HG02642 (cell line): ENCODE measurements at regions not wholly inside any gene's neighbourhood (a gene's known extent, or its start where the extent isn't known, plus 50 kb on each side); places are given as distances from the start of the nearest gene placed in this dataset.

Source experiments
- ATAC-seq: cut with Tn5 transposase; IDR thresholded peaks from one replicate; pipeline ENCODE4 v1.9.1; 2021; ENCODE audit warnings: mild to moderate bottlenecking; ENCODE audit not compliant: unreplicated experiment, poor library complexity

DNA sequence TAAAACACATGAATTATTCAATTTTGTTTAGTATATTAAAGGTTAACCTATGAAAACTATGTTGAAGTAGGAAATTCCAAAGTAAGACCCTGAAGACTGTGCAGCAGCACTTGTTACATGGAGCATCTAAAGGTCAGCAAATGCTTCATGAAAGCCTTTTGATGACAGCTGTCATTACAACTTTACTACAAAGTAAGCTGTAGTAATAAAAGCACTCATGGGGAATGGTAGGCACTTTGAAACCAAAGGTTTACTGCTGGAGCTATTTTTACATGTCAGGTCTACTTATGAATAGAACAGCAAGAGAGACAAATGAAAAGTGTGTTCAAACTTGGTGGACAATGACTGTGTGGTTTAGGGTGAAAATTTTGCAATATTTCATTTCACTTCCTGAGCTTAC lies 672.5 kb upstream of the PCDH20 start:
- no peak for ATAC-seq

DNA sequence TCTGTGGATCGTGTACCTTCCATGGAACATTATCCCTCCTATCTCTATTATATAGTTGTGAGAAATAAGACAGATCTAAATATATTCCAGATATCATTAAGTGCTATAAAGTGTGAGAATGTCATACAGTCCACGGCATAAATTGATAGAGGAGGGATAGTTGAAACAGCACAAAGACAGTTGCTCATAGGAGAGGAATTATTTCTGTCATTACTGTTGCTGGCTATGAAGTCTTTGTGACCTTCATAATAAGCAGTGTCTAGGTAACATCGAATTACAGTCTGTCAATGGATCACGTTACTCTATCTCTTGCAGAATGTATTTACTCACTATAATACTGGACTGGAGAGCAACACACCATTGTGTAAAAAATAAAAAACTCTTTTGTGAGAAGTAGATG lies 671.5 kb upstream of the PCDH20 start:
- no peak for ATAC-seq

DNA sequence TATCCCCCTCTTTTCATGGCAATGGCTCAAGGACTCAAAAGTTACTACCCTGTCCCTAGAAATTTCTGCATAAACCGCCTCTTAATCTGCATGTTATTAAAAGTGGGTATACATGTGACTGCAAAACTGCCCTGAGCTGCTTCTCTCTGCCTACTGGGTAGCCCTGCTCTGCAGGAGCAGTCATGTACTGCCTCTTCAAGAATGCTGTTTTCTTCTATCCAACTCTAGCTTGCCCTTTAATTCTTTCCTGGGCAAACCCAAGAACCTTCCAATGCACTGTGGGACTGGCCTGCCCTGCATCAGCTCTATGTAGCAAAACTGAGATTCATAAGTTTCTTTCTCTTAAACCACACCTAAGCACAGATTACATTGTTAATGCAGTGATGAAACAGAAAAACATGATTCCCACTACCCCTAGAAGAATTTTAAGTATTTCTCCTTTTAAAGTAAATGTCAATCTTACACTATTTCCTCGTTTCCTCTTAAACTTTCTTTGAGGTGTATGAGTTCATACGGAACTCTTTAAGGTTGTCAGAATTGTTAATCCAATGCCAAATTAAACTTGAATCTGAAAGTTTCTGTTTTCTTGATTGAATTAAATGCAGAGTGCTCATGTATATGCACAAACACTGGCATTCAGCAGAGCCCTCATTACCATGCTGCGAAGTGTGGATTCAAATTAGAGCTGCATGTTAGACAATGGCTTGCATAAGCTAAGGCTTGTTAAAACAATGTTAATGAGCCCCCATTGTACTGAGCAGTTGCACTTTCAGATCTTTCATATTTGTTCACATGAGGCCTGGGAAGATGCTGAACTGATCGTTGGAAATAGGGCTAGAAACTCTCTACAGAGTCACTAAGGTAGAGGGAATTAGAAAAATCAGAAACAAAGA lies 669.9 kb upstream of the PCDH20 start:
- ATAC-seq = no peak

DNA sequence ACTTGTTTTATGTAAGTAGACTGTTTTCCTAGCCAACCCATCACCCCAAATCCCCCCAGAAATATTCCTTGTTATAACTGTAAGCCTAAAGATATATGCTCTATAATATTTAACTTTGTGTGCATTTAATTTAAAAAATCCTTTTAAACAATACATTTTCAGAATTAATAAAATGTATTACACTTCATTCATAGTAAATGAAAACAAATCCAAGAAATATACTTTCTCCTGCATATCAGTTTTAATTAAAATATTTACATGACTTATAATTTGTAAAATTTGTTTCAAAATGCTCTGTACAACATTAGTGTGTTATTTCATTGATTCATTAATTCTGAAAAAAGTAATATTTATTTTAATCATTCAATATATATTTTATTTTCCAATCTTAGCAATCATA lies 669.1 kb upstream of the PCDH20 start:
- ATAC-seq = no peak

DNA sequence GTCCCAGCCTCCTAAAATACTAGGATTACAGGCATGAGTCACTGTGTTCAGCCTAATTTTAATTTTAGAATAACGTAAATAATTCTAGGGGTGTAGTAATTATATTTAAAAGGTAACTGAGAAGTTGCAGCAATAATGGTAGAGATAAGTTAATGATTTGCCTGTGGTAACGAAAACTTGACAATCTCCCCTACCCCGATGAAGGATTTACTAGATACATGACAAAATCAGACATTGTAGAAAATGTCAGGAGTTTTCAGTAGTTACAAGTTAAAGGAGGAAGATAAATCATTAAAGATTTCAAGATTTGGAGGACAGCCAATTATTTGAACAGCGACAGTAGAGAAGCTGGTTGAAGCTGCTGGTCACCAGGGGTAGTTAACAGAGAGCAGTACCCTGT lies 652.2 kb upstream of the PCDH20 start:
- no peak for ATAC-seq

DNA sequence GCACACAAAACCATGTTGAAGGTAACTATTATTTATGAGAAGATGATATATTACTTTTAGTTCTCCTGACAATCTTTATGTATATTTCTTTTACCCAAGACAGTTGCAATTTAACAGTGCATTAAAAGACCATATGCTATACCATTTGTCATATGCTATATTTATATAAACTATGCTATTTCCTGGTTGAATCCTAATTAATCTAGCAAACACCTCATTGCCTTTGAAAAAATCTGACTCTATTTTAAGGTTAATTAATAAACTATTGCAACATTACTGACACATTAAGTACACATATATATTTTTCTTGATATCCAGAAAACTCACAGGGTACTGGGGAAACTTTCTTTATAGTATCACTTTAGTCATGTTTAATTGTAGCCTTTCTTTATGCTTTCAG lies 649.4 kb upstream of the PCDH20 start:
- no peak for ATAC-seq

DNA sequence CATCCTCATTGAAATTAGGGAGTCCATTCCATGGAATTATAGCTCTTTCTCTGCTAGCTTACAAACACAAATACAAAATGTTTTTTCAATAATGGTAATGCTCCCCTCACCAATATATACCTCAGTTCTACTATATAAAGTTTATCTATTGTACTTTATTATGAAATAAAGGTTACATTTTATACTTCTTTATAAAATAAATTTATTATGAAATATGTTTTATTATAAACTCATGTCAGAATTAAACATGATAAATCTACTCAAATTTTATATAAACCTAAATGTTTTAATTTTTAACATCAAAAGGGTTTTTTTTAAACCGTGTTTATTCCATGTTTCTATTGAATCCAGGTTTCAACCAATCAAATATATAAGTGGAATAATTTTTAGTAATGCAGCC lies 646.1 kb upstream of the PCDH20 start:
- ATAC-seq = no peak

DNA sequence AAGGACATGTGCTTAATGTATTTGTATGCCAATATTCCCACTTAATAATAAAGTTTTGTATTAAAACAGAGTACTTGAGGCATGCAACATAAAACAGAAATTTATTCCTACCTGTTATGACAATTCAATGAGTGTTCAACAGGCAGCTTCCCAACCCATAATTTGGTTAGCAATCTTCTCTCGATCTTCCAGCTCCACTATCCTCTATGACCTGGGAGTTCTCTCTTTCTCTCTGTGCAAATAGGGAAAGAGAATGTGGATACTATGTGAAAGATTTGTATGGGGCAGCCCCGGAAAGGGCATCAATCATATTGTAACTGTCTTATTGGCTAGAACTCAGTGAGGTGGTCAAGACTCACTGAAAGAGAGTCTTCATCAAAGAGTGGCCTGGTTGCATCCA lies 644.9 kb upstream of the PCDH20 start:
- ATAC-seq = no peak

DNA sequence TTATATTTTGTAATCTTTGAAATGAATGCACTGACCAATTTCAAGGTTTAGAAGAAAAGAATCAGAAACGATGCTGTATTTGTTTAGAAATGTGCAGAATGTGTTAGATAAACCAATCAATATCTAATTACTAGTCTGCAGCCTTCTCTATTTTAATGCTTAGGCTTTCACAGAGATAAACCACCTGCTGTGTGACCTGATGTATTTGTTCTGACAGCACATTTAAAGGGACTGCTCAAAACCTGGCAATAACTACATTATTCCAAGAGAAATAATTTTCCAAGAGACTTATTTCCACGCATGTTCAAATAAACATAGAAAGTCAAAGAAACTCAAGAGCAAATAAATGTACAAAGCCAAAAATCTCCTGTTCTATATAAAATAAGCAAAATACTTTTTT lies 641.6 kb upstream of the PCDH20 start:
- no peak for ATAC-seq

DNA sequence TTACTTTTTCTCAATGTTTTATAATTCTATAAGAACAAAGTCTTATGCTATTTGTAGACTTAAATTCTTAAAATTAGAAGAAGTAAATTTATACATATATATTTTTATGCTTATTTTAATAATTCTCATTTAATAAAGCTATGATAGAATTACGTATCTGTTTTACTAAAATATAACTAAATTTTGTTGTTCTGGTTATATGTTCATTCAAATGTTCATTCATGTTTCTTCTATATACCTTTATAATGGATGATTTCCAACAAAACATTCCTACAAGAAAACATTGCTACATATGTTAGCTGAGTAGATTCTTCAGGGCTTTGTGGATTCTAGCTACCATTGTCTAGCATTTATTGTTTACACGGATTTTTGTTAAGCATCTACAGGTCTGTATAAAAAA lies 634.3 kb upstream of the PCDH20 start:
- ATAC-seq = no peak

DNA sequence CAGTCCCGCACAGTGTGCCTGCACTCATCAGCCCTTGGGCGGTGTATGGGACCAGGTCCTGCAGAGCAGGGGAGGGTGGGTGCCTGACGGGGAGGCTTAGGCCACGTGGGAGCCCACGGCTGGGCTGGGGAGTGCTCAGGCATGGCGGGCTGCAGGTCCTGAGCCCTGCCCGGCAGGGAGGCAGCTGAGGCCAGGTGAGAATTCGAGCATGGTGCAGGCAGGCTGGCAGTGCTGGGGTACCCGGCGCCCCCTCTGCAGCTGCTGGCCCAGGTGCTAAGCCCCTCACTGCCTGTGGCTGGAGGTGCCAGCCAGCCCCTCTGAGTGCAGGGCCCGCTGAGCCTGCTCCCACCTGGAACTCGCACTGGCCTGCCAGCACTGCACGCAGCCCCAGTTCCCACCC lies 630.9 kb upstream of the PCDH20 start:
- ATAC-seq = no peak

DNA sequence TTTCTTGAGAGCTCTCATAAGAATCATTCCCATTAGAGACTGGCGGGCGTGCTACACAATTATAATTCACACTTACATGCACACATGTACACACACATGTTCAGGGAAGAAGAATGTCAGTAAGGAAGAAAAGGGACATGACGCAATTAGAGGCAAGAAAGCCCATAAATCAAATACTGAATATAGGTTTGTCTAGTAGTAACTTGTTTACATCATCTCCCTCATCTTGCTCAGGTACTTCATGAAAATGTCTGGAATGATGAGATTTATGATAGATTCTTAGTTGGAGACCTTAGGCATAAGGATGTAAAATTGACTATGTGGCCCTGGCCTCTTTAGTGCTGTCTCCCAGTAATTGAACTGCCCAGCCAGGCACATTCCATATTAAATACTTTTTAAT lies 628.0 kb upstream of the PCDH20 start:
- ATAC-seq = no peak

DNA sequence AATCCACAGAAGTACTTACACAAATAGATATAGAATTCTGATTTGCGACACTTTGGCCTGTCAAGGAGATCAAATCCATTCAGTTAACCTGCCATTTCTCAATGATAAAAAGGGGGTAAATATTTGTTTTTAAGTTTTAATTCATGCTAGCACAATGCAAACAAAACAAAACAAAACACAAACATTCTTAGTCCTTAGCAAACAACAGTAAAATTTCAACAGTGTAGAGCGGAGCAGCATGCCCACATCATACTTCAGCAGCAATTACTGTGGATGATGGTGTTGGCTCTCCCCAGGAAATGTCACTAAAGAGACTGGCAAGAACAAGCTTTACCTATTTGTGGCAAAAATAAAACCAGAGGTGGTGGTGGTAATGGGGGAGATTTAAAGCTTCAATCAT lies 625.2 kb upstream of the PCDH20 start:
- no peak for ATAC-seq

DNA sequence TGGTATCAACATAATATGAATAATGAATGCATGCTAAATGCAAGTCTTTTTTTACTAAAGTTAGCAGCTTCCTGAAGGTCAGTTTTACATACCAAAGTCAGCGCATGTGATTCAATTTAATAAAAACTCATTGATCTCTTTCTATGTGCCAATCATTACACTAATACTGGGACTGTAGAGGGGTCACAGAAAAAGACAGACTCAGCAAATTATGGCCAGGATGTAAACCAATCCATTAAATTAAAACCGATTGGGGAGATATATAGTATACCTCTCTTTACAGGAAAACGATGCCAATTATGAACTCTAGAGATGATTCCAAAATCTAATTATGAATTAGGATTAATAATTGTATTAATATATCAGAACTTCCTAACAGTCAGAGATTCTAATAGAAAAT lies 624.4 kb upstream of the PCDH20 start:
- no peak for ATAC-seq

DNA sequence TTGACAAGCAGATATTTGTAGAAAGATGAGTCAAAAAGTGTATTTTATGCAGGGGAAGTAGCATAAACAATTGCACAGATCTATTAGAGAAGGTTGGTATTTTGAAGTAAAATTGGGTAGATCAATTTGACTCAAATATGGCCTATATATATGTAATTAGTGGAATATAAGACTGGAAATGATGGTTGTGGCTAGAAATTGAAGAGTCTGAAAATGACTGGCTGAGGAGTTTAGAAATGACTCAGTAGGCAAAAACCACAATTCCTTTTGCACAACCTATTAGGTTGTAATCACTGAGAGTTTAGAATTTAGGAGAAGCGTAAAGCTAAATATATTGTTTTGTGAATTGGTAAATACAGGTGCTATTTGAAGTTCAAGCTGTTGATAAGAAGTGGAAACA lies 622.6 kb upstream of the PCDH20 start:
- ATAC-seq = peak; percentile 65

DNA sequence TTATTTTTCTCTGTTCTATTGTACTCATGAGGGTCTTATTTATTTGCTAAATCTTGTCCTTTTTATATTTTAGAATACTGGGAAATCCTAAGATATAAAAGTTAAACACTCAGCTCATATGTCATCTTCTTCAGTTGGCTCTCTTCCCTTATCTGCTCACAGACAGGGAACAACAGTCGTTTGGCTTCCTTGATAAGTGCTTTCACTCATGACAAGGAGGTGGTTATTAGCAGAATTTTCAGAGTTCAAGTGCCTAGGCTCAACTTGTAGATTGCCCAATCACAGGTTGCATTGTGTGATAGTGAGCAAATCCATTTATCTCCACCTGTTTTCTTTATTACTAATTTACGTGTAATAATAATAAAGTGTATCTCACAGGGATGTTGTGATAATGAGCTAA lies 620.3 kb upstream of the PCDH20 start:
- no peak for ATAC-seq

DNA sequence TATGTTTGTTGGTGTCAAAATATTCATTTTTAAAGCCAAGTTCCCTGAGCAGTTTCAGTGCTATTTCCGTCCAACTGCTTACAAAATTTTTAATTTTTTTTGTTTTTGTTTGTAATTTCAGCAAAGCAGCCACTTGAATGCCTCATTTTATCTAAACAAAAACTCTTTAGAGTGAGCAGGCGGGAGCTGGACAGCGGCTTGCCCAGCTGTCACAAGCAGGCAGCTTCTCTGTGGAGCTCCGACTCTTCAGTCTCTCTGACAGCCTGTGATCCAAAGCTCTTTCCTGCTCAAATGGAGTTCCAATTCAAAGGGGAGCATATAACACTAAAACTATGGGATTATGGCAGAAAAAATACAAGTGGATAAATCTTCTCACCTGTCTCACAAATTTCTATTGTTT lies 618.3 kb upstream of the PCDH20 start:
- no peak for ATAC-seq

DNA sequence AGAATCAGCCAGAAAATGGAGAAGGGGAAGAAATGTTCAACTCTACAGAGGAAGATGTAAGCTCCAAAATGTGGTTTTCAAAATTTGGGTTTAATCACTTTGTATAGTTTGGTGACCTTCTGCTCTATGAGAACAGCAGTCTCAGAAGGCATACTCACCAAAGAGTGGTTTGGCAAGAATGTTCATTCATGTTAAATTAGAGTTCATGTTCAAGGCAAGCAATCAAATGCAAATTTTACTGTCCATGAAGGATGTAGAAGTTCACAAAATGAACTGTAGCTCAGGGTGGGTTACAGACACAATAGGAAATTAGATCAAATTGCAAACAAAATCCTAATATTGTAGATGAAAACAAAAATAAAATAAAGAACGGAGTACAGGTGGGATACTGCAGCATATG lies 606.7 kb upstream of the PCDH20 start:
- ATAC-seq = no peak

DNA sequence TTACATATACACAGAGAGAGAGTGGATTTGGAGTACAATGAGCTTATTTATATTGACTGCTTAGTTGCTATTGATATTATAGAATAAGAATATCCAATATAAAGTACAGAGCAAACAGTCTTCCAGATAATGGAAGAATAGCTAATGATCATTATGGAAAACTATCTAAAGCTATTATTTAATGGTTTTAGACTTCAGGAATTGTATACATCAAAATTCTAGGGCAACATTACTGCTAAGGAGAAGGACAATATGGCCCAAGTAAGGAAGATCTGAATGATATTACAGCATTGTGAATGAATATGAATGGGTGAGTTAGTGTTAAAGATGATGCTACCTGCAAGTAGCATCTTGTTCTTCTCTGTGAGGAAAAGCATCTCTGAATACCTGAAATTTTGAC lies 604.2 kb upstream of the PCDH20 start:
- no peak for ATAC-seq

DNA sequence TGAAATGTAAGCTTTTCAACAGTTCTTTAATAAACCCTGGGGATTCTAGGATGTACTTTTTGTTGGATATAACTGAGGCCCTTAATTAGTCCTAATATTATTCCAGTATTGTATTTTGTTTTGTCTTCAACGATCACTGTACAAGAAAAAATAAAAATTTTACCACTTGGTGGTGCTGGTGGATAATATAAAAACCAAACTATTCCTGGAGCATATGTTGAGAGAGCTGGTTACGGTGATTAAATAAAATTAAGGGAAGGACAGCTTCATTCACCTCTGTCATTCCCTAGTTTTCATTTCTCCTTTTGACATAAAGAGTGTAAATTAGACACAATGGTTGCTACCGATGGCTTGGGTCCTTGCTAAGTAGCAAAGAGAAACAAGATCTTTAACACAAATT lies 598.6 kb upstream of the PCDH20 start:
- ATAC-seq = no peak

DNA sequence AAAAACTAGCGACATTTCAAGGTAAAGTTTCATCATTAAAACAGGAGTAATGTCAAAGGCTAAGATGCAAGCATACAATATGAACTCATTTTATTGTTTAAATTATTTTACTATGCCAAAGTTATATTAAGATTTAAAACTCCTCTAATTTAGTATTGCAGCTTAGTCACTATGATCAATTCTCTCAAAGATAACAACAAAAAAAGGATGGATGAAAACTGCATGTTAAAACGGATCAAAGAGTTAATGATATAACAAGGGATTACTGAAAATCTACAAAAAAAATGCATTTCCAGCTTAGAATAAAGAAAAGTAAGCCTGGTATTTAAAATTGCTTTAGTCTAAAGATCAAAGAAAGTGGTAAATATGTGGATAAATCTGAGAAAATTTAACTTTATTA lies 587.8 kb upstream of the PCDH20 start:
- ATAC-seq = no peak

DNA sequence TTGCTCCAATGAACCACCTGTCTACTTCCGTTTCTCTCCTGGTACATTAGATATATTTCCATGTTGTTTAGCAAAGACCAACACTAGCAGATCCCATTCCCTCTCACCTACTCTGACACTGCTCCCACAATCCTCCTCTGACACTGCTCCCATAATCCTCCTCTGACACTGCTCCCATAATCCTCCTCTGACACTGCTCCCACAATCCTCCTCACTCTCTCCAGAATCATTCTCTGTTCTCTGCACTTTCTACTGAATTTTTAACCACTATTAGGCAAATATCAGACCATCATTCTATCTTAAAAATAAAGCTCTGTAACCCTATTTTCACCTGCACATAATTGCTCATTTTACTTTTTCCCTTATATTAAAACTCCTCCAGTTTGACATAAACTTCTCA lies 578.5 kb upstream of the PCDH20 start:
- ATAC-seq = no peak

DNA sequence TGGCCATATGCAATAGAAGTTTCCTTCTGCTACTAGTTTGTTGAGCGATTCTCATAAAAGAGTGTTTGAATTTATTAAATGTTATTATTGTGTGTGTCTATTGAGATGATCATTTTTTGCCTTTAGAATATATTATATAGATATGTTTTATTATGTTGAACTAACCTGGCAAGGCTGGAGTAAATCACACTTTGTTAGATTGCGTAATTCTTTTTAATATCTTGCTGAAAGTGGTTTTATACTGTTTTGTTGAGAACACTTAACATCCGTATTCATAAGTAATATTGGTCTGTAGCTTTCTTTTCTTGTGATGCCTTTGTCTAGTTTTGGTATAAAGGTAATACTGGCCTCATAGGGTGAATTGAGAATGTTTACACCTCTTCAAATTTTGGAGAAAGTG lies 574.3 kb upstream of the PCDH20 start:
- no peak for ATAC-seq
